NCI-H345 treated with DMSO at 0.1 percent for 48 hours (cell line): ENCODE measurements at regions not wholly inside any gene's neighbourhood (a gene's known extent, or its start where the extent isn't known, plus 50 kb on each side); places are given as distances from the start of the nearest gene placed in this dataset.

Experiments used
- DNase-seq: peaks from one replicate; lab custom pipeline; 2025; ENCODE audit not compliant: unreplicated experiment; lab: John Stamatoyannopoulos, UW

DNA sequence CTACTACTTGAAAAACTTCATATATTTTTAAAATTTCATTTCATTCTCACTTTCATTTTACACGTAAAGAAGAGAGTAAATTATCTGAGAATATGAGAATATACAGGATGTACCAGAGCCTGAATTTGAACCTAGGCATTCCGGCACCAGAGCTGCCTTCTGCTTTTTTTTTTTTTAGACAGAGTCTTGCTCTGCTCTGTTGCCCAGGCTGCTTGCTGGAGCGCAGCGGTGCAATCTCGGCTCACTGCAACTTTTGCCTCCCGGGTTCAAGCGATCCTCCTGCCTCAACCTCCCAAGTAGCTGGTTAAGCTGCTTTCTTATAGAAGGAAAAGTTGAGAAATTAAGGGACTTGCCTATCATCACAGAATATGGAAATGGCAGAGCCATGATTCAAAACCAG, 540.1 kb downstream of the EBF1 start:
- DNase-seq, result no peak

DNA sequence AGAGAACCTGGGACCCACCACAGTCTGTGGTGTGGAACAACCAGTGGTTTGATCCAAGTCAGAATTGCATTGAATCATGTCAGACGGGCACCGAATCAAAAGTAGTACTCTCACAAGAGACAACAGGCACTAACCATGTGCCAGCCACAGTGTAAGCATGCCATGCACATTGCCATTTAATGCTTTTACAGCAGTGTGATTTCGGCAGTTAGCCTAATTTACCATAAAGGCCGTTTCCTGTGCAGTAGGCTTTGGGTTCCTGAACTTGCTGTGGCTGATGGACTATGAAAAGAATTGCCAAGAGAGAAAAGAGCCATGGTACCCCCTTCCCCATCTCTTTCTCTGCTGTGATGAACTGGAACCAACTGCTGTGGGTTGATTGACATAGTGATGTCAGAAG, 540.6 kb downstream of the EBF1 start:
- no peak for DNase-seq

DNA sequence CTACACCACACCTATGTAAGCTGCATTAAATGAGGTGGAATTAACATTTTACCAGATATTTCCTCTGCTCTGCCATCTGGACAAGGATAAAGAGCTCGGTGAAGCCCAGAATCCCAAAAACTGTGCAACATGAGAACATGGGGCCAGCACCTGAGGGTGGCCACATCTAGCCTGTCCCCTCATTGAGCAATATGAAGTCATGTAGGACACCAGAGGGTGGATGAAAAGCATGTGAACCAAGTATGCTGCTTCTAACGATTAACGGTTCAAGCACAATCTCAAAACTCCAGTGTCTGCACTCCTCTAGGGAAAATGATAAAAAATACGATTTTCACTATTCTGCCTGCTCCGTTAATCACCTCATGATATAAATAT, 545.8 kb downstream of the EBF1 start:
- DNase-seq, result no peak

DNA sequence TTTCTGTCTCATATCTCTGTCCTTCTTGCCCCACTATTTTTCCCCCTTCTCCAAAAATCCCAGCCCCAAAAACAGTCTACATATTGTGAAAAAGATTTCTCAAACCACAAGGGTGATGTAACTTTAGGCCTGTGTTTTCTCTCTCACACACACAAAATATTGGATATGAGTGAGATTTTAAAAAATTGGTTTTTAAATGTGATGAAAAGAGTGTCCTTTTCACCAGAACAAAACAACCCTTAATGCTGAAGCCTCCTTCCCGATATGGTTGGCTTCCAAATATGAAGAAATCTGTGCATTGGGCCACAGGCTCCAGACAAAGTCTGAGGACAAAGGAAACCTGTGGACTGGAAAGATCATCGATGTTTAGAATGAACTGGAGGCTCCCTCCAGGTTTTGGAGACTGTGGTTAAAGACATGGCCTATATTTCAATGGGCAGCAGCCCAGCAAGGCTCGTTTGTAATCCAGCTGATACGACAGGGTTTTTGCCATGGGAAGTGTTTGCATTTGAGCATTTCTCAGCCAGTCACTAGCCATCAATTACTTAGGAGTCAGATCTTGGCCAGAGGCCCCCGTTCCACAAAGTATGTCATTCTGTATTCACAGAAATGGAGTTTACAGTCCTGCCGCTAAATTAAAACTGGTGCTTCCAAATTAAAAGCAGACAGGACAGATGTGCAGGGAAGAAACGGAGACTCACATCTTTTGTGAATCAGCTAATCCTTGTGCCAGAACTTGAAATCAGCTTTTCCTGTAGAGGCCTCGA, 546.3 kb downstream of the EBF1 start:
- no peak for DNase-seq

DNA sequence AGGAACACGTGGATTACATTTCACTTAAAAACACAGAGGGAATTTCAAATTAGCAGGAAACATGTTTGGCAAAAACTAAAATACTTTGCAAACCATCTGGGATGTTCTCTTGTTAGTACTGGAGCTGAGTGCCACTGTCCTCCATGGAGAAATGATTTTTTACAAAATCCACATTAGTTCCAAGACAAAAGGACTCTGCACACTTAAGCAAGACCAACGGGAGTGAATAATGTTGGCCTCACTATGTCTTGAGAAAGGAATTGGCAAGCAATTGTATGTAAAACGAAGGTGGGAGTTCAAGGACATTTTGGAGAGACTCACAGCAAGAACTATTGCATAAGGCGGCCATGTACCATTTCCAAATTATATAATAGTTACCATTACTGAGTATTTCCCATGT, 547.5 kb downstream of the EBF1 start:
- DNase-seq, result no peak

DNA sequence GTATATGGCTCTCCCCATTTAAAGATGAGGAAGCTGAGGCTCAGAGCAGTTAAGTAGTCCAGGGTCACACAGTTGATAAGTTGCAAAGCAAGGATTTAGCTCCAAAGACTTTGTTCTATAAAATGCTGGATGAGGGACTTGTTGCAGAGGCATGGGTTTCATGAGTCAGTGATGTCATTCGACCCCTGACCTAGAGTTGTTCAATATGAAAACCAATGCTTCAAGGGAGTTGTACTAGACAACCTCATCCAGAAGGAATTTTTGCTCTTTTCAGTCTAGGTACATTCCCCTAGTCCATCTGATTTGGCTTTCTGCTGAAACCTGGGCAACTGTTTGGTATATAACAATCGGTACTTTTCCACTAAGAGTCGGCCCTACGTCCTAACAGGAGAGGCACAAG, 550.4 kb downstream of the EBF1 start:
- no peak for DNase-seq

DNA sequence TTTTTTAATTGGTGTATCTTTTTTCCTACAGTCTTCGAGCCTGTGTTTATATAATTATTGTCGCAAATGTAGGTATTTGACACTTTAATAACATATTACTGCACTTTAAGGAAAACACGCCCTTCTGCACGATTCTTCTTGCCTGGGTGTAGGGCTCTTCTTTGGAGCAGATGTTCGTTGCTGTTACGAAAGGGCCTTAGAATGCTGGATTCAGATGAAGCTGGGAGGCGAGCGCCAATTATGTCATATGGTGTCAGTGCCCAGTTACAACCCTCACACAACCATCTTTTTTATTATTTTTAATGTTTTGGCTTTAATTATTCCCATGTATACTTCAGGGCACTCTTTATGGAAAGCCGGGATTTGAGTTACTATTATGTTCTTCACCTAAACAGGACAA, 553.0 kb downstream of the EBF1 start:
- no peak for DNase-seq

DNA sequence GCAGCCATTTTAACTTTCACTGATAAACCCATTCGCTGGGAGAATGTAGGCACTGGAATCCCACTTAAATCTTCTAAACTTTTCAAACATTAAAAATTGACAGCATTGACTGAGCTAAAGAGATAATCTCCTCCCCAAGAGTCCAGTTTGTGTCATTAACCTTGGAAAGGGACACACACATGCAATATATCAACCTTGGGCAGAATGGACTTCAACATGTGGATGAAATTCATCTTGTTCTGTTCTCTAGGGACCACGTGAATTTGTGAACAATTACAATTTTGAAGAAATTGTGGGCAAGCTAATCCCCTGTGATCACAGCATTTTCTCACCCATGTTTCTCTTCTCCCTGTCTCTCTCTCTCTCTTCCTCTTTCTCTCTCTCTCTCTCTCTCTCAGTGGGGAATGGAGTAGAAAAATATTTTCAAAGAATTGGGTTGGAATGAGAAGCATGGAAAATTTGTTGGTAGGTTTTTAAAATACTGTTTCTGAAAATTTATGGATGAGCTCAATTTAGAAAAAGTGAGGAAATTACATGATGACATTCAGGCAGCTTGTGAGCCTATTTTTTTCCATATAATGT, 553.7 kb downstream of the EBF1 start:
- no peak for DNase-seq

DNA sequence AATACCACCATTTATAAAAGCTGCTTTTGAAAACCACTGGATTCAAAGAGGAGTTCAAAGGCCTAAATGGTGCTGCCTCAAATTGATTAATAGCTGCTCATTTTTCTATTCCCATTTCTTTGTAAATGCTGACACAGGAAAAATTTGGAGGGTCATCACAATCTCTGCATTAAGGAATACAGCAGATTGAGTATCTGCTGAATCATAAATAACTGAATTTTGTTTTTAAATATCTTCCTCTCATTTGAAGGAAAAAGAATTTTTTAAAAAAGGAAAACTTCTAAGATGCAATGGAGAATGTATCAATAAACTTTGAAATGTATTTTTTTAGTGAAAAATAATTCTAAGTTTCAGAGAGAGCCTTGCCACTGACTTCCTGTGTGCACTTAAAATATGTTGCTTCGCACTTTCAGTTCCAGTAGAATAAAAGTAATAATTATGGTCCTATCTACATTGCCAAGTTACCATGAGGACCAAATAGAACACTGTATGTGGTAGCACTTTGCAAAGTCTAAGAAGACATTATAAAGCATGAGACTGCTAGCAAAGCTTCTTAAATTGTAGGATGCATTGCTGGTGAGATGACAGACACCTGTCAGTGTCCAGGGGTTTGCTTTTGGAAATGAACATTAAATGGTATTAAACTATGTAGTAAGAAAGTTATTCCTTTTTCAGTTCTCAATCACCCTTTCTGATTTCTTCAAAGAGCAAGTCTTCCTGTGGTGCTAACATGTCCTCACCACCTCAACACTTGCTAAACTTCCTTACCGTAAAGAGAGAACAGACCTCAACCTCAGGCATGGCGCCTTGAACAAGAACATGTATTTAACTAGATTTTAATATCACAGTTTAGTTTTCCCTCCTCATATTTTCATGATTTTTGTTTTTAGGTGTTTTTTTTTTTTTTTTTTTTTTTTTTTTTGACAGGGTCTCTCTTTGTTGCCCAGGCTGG, 555.1 kb downstream of the EBF1 start:
- DNase-seq, result no peak

DNA sequence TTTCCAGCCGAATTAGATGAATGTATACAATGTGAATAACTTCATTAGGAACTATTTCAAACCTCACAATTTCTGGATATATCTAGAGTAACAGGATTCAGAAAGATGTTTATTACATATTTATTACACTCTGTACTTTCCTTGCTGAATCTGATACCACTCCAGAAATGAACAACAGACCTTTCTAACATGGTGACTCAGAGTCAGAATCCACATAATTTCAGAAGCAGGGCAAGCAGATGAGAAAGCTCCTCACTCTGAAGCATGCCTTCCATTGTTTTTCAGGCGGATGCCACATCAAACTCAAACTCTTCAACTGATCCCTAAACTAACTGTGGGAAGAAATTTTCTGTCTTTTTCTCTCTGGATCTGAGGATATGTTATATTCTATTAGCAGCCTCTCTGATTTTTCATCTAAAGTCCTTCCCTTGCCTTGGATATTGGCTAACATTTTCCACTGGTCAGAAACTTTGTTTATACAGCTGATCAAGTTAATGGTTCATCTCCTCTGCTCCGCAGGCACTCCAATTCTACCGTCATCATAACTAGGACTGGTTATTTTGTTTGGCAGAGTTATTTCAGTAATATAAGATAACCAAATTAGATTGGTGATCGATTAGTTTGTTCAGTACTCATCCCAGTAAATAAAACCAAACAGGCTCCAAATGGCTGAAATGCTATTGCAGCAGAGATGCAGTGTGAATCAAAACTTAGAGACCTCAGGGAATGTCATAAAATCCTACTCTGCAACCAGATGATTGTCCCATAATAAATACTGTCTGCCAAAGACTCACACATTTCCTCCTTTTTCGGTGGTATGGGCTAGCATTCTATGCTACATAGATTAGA, 556.0 kb downstream of the EBF1 start:
- DNase-seq, result no peak

DNA sequence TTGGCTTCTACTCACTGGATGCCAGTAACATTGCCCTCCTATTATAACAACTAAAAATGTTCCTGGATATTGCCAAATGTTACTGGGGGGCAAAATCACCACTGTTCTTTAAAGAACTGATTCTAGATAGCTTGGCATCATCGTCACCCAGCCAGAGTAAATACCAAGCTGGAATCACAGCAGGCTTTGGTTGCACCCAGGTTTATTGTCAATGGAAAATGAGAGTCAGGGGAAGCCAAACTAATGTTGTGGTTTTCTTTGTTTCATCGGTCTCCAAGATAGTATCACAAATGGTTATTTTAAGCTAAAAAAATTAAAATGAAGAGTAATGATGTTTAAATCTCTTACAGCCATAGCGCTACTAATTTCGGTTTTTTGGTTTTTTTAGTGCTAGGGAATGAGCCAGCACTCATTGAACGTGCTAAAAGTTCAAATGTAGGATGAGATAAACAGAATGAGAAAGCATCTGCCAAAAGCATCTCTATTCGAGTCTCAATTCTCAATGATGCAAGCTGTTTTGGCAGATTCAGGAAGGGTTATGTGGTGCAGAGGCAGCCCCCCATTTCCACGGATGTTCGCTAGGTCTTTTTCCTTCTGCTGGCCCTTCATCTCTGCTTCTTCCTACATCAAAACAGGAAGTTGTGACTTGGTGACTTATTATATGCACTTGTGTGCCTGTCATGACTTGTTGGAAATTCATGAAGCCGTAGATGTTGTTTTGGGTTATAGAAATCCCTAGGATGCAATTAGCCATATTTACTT, 558.0 kb downstream of the EBF1 start:
- DNase-seq, result no peak

DNA sequence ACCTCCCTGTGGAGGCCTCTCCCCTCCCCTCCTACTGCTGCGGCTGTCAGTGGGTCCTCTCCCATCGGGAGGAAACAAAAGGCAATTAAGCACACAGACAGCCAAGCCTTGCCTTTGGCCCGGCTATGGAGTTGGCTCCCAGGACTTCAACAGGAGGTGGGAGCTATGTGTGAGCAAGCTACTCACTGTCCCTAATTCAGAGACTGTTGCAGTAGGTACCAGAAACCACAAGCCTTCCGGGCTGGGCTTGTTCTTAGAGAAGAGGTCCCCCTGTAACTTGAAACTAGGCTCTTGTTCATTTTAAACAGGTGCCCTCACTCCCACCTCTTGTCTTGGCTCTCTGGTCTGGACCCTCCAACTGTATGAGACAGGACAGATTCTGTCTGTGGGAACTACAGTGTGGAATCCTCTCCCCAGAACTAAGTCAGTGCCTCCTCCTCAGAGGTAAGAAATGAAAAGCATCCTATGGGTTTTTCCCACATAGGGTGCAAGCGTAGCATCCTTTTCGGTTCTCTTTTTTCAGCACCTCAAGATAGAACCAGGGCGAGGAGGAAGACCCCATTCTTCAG, 561.1 kb downstream of the EBF1 start:
- DNase-seq, result no peak

DNA sequence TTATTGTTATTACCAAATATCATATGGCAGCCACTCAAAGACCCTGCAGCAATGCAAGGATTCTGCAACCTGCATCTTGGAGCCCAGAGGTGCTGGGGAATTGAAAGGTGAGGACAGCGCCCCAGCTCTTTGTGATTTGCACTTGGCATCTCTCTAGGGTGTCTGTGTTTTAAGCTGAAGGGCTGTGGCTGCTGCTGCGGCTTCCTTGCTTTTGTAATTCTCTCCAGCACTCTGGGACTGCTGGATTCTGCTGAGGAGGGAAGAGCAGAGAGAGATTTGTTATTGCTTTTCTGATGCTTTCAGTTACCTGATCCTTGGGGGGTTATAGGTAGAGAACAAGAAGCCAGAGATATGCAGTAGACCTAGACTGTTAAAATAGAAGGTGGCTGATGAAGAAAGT, 562.4 kb downstream of the EBF1 start:
- no peak for DNase-seq

DNA sequence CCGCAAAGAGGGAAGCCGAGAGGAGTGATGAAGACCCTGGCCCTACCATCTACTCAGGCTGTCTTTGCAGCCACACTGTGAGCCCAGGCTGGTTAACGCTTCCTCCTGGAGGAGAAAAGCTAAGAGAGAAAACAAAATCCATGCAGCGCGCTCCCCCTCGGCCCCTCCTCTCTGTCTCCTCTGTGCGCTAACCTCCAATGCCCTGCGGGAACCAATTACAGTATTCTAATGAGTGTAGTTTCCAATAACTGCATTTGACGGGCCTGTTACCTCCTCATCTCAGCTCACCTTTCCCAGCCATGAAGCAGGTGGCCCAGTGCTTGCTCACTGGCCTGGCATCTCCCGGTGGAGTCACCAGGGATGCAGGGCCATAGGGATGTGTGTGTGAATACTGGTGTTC, 565.5 kb downstream of the EBF1 start:
- no peak for DNase-seq

DNA sequence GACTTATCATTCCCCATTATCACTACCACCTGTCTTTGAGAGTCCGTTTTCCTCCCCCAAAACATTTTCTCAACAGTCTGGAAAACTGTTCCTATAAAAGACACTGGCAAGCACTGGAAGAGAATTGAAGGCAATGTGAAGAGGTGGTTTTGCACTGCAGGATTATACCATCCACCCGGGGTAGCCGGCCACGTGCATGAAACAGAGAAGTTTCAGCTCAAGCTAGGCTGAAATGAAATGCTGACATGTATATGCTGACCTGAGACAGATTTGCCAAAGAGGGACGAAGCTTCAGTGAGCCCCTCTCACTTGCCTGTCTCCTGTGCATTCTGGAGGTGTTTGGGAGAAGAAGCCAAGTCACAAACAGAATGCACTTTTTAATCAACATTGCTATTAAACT, 567.0 kb downstream of the EBF1 start:
- no peak for DNase-seq

DNA sequence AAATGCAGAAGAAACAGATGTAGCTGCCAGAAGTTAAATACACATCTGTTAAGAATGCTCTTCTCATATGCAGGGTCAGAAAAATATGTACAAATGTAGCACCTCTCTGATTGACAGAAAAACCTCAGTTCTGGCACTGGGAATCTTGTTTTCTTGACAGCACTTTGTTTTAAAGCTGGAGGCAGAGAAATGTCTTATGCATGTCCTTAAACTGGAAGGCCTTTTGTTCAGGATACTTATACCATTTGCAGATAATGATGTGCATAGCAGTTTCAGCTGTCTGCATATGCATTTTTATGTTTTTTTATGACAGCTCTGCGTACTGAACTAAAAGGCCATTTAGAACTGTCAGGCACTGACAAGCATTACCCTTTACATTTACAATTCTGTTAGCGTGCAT, 567.9 kb downstream of the EBF1 start:
- no peak for DNase-seq

DNA sequence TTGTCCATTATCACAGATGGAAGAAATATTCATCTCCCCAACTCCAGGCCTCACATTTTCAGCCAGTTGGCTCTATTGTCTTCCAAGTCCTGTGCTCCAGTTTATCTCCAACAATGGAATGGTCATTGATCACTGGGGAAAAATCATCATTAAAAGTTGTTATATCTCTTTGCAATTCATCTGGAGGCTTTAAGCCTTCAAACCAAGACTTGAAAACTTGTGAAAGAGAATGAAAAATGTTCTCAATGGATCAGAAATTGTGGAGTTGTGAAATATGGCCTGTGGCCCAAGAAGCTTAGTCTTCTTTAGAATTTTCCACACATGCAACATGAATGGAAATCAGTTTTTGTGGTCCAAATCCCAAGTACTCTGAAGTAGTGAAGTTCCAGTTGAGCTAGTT, 569.6 kb downstream of the EBF1 start:
- no peak for DNase-seq

DNA sequence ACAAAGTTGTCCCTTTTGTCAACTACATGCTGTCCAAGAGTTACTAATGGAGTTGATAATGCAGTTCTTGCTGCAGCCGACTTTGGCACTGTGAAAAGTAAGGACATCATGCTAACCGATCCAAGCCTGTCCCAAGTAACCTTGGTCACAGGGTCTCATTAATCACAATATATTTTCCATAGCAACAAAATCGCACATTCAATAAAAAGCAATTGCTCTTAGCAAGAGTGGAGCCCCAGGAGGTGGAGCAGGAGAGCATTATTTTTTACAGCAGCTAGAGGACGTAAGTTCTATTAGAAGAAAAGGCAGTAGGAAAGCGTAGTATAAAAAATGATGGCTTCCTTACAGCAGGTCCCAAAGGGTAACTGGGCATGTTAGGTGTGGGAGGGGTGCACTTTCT, 570.3 kb downstream of the EBF1 start:
- no peak for DNase-seq

DNA sequence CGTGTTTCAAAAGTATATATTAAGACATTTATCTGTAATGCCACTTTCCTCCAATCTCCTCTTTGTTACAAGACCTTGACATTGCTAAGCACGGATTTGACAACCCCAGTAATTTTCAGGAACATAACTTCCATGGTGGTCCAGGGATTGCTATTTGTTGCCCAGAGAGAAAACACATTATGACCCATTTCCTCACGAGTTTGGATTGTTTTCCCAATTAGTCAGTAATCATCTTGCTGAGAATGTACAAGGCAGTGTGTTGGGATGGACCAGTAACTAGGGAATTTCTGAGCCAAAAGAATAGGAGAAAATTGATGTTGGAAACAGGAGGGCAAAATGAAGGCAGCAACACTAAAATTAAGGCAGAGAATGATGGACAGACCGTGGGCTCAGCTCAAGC, 574.1 kb downstream of the EBF1 start:
- DNase-seq, result no peak

DNA sequence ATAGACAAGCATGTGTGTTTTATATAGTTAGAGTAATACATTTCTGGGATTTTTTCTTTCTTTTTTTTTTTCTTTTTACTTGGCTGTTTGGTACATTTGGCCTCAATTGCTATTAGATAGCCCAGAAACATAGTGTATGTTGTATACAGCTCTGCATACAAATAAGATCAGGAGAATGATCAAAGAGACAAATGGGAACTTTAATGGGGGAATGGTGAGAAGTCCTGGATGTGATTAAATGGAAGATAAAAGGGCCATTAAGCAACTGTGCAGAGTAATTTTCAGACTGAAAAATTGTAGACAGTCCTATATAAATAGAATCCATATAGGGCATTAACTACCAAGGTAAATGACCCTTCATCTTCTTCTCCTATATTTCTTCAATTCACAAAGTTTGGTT, 575.6 kb downstream of the EBF1 start:
- DNase-seq, result no peak
